ENCODE measurements at regions not wholly inside any gene's neighbourhood (a gene's known extent, or its start where the extent isn't known, plus 50 kb on each side); places are given as distances from the start of the nearest gene placed in this dataset.

GRCh38 chr1:224811564-224811963 lies 117.9 kb upstream of the DNAH14 start:
- H4K91ac ChIP-seq (ENCODE audit: insufficient read depth, low read depth, low read length) = no peak overlapping the region
- no peak for ATAC-seq (ENCODE audit: low read depth)
- BruUV-seq (replicated peaks) = no TSS peak
- ChIA-PET CTCF (interaction anchor here (0.8 kb wide), 1 partner anchor 11 kb away, joined by 4 read pairs; no protein-coding TSS in a partner anchor), POLR2A (ENCODE audit: unreplicated experiment) (no interaction called here)
- no peak overlapping the region for H3K56ac ChIP-seq (ENCODE audit: extremely low read depth, insufficient read depth, low read length)
- no peak overlapping the region for H2BK120ac ChIP-seq (ENCODE audit: low read depth, low read length)
- H3K18ac ChIP-seq (ENCODE audit: low read depth, low read length) = no peak overlapping the region
- H3K4me3 ChIP-seq (ENCODE audit: insufficient read depth, low read depth, low read length) = no peak overlapping the region
- H3K9ac ChIP-seq (ENCODE audit: low read depth, low read length) = no peak overlapping the region
- H2AK5ac ChIP-seq (ENCODE audit: low read depth, low read length) = no peak overlapping the region
- no peaks in the 10 kb centered on the region; the same call in 1 of the 2 replicates for H3K27me3 ChIP-seq (ENCODE audit: control insufficient read depth, insufficient read depth, low read length)
- TF ChIP-seq RAD21 (IDR thresholded peaks at IDR 0.05; ENCODE audit: low read length) (no peak), MAZ (IDR thresholded peaks at IDR 0.05; ENCODE audit: borderline replicate concordance, low read depth, low read length) (no peak), POLR2A (IDR thresholded peaks at IDR 0.05; ENCODE audit: low read depth, low read length) (no peak), MXI1 (IDR thresholded peaks at IDR 0.05; ENCODE audit: borderline replicate concordance, low read depth, low read length) (no peak), MAFK (IDR thresholded peaks at IDR 0.05; ENCODE audit: low read depth, low read length) (no peak), RCOR1 (IDR thresholded peaks at IDR 0.05; ENCODE audit: insufficient replicate concordance, low read length) (no peak), SMC3 (IDR thresholded peaks at IDR 0.05; ENCODE audit: low read depth, low read length) (no peak), FOS (IDR thresholded peaks at IDR 0.05; ENCODE audit: low read depth, low read length) (no peak), CEBPB (IDR thresholded peaks at IDR 0.05; ENCODE audit: low read depth, low read length) (no peak), BHLHE40 (IDR thresholded peaks at IDR 0.05; ENCODE audit: low read depth, low read length) (no peak), NFE2L2 (IDR thresholded peaks at IDR 0.05; ENCODE audit: low read depth, low read length) (no peak), RFX5 (IDR thresholded peaks at IDR 0.05; ENCODE audit: low read depth, low read length) (no peak), CHD1 (IDR thresholded peaks at IDR 0.05; ENCODE audit: low read depth, low read length) (no peak), USF2 (IDR thresholded peaks at IDR 0.05; ENCODE audit: low read depth, low read length) (no peak)
- TF ChIP-seq, protein P1, sequence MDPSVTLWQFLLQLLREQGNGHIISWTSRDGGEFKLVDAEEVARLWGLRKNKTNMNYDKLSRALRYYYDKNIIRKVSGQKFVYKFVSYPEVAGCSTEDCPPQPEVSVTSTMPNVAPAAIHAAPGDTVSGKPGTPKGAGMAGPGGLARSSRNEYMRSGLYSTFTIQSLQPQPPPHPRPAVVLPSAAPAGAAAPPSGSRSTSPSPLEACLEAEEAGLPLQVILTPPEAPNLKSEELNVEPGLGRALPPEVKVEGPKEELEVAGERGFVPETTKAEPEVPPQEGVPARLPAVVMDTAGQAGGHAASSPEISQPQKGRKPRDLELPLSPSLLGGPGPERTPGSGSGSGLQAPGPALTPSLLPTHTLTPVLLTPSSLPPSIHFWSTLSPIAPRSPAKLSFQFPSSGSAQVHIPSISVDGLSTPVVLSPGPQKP (IDR thresholded peaks at IDR 0.05; ENCODE audit: borderline replicate concordance, low read depth, low read length) = no peak
- TF ChIP-seq, protein P2, sequence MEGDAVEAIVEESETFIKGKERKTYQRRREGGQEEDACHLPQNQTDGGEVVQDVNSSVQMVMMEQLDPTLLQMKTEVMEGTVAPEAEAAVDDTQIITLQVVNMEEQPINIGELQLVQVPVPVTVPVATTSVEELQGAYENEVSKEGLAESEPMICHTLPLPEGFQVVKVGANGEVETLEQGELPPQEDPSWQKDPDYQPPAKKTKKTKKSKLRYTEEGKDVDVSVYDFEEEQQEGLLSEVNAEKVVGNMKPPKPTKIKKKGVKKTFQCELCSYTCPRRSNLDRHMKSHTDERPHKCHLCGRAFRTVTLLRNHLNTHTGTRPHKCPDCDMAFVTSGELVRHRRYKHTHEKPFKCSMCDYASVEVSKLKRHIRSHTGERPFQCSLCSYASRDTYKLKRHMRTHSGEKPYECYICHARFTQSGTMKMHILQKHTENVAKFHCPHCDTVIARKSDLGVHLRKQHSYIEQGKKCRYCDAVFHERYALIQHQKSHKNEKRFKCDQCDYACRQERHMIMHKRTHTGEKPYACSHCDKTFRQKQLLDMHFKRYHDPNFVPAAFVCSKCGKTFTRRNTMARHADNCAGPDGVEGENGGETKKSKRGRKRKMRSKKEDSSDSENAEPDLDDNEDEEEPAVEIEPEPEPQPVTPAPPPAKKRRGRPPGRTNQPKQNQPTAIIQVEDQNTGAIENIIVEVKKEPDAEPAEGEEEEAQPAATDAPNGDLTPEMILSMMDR (conservative IDR thresholded peaks at IDR 0.05; ENCODE audit: low read depth, low read length) = no peak
- no CpG with 5 or more reads among the region's 7 CpGs for WGBS, 2 experiments (ENCODE audit: extremely low coverage in 2 of 2, insufficient read length in 1 of 2)
- H4K8ac ChIP-seq (ENCODE audit: low read depth in 2 of 2, low read length in 2 of 2) = no peak overlapping the region
- no peak overlapping the region for H2AFZ ChIP-seq (replicated peaks; ENCODE audit: low read length, poor library complexity)
- no peak overlapping the region for H2BK20ac ChIP-seq (ENCODE audit: low read depth, low read length)
- H3K36me3 ChIP-seq (ENCODE audit: control insufficient read depth, insufficient read depth, low read length) = no peaks in the 10 kb centered on the region
- in situ Hi-C loops (cut with MboI; ENCODE audit: low sequenced_read_pairs) (no loop called here), intact Hi-C loops (cut with micrococcal nuclease) (no loop called here), dilution Hi-C loops (cut with HindIII; ENCODE audit: low sequenced_read_pairs, unreplicated experiment) (no loop called here)
- H4K5ac ChIP-seq (ENCODE audit: low read depth, low read length) = no peak overlapping the region
- no peak overlapping the region for H3K14ac ChIP-seq (replicated peaks; ENCODE audit: low read depth, low read length)
- no peak overlapping the region for H2AK9ac ChIP-seq (replicated peaks; ENCODE audit: low read depth, low read length, poor library complexity)
- H2BK5ac ChIP-seq (ENCODE audit: low read depth, low read length, poor library complexity, severe bottlenecking) = no peak overlapping the region
- no peak overlapping the region for H3K23ac ChIP-seq (ENCODE audit: low read depth, low read length)
- H3K4ac ChIP-seq (ENCODE audit: low read depth, low read length) = no peak overlapping the region
- H4K20me1 ChIP-seq (ENCODE audit: insufficient read depth, low read length) = no peaks in the 10 kb centered on the region
- H3K27ac ChIP-seq (ENCODE audit: insufficient read depth, low read length) = no peak overlapping the region
- DNase-seq = no peak
- no peak overlapping the region for H2BK15ac ChIP-seq (ENCODE audit: low read depth, low read length)
- H3K79me1 ChIP-seq (ENCODE audit: low read depth in 1 of 2, low read length in 2 of 2) = no peaks in the 10 kb centered on the region
- H3K9me3 ChIP-seq (ENCODE audit: control insufficient read depth, insufficient read depth, low read length) = 0 out of 2 replicates have a peak, but pooled peaks cover 3% of the 10 kb centered on the region
- no peak overlapping the region for H3K4me2 ChIP-seq (ENCODE audit: low read depth, low read length)
- H3K9me1 ChIP-seq (ENCODE audit: insufficient read depth, low read length) = no peaks in the 10 kb centered on the region
- H3K4me1 ChIP-seq (ENCODE audit: control insufficient read depth, insufficient read depth, low read length) = no peaks in the 10 kb centered on the region

Measured in IMR-90 (cell line).